ENCODE measurements at regions not wholly inside any gene's neighbourhood (a gene's known extent, or its start where the extent isn't known, plus 50 kb on each side); places are given as distances from the start of the nearest gene placed in this dataset.

GRCh38 chr6:81682858-81683620 lies 69.4 kb downstream of the TENT5A start:
- peaks cover 2% of the 10 kb centered on the region for H3K9me3 ChIP-seq (ENCODE audit: low read depth, low read length, poor library complexity, severe bottlenecking)
- TF ChIP-seq CTCF (conservative IDR thresholded peaks at IDR 0.05; ENCODE audit: low read depth, low read length): no peak
- no peak for TF ChIP-seq EZH2 (IDR thresholded peaks at IDR 0.05; ENCODE audit: borderline replicate concordance, low read depth, low read length, poor library complexity, severe bottlenecking)
- no peak overlapping the region for H3K4me3 ChIP-seq (ENCODE audit: low read depth, low read length, poor library complexity, severe bottlenecking)
- no peaks in the 10 kb centered on the region for H3K27me3 ChIP-seq (replicated peaks; ENCODE audit: insufficient read depth, low read depth, low read length, poor library complexity)
- no peaks in the 10 kb centered on the region for H3K36me3 ChIP-seq (ENCODE audit: insufficient read depth, low read length, poor library complexity, severe bottlenecking)
- ChIA-PET POLR2A (ENCODE audit: low non-redundant PET) (interaction anchor here (0.6 kb wide), 1 partner anchor 344 kb away, joined by 3 read pairs; no protein-coding TSS in a partner anchor), CTCF (no interaction called here)
- peak; percentile 78 for DNase-seq (ENCODE audit: low spot score)
- peaks cover 50% of the 10 kb centered on the region for H3K4me1 ChIP-seq (ENCODE audit: insufficient read depth, low read length, poor library complexity, severe bottlenecking)
- intact Hi-C loops (cut with micrococcal nuclease; ENCODE audit: unreplicated experiment): loop anchor here (2.0 to 10.0 kb wide), 7 partner anchors 68 to 1004 kb away; no protein-coding TSS in a partner anchor
- no TSS peak for BruUV-seq (replicated peaks)
- peak overlapping the region; percentile 96 for H3K27ac ChIP-seq (ENCODE audit: low read depth, low read length, poor library complexity, severe bottlenecking)

DNA sequence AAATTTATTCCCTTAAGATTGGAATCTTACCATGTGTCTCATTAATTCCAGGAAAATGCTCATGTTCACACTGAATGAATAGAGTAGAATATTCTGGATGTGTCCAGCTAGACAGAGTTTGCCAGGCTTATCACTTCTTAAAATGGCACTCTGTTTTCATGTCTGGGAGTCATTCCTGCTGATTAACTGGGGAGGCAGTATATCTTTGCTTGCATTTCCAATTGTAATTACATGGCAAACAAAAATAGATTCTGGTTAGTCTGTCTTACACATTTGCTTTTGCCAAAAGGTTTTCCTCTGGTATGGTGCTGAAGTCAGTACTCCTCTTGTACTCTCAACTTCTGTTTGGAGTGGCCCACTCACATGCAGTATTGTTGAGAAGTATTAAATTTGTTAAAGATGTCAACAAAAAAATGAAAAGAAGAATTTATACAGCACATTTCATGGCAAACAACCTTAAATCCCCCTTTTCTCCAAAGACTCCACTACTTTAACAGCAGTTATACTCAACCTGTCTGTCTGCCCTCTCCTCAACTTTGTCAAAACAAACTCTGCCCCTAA lies 70.2 kb downstream of the TENT5A start:
- intact Hi-C loops (cut with micrococcal nuclease; ENCODE audit: unreplicated experiment): loop anchor here (2.0 to 10.0 kb wide), 7 partner anchors 68 to 1005 kb away; no protein-coding TSS in a partner anchor
- peaks cover 50% of the 10 kb centered on the region for H3K4me1 ChIP-seq (ENCODE audit: insufficient read depth, low read length, poor library complexity, severe bottlenecking)
- TF ChIP-seq EZH2 (IDR thresholded peaks at IDR 0.05; ENCODE audit: borderline replicate concordance, low read depth, low read length, poor library complexity, severe bottlenecking): no peak
- TF ChIP-seq CTCF (conservative IDR thresholded peaks at IDR 0.05; ENCODE audit: low read depth, low read length): peak; percentile 42
- POLR2A ChIA-PET (ENCODE audit: low non-redundant PET): no interaction called here
- H3K36me3 ChIP-seq (ENCODE audit: insufficient read depth, low read length, poor library complexity, severe bottlenecking): no peaks in the 10 kb centered on the region
- no peaks in the 10 kb centered on the region for H3K27me3 ChIP-seq (replicated peaks; ENCODE audit: insufficient read depth, low read depth, low read length, poor library complexity)
- peaks cover 8% of the 10 kb centered on the region for H3K9me3 ChIP-seq (ENCODE audit: low read depth, low read length, poor library complexity, severe bottlenecking)
- DNase-seq (ENCODE audit: low spot score): peak; percentile 90
- no peak overlapping the region for H3K4me3 ChIP-seq (ENCODE audit: low read depth, low read length, poor library complexity, severe bottlenecking)
- BruUV-seq (replicated peaks): TSS peak; percentile 77
- H3K27ac ChIP-seq (ENCODE audit: low read depth, low read length, poor library complexity, severe bottlenecking): peak overlapping the region; percentile 89
- CTCF ChIA-PET: no interaction called here

DNA sequence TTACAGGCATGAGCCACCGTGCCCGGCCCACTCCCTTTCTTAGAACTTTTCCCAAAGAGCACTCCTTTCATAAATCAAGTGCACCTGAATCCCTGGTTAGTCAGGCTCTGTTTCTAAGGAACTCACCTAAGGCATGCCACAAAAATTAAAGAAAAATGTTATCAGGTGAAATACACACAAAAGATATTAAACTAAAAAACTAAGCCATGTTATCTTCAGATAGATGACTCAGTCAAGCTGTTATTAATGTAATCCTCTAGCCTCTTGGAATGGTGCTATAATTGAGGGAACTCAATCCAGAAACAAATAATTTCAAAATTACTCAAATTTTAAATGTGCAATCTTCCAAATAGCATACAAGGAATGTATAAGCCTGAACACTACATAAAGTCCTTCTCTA lies 83.0 kb downstream of the TENT5A start:
- ChIA-PET POLR2A (ENCODE audit: low non-redundant PET) (no interaction called here), CTCF (no interaction called here)
- Histone ChIP-seq H3K9me3 (ENCODE audit: low read depth, low read length, poor library complexity, severe bottlenecking) (no peaks in the 10 kb centered on the region), H3K27me3 (replicated peaks; ENCODE audit: insufficient read depth, low read depth, low read length, poor library complexity) (no peaks in the 10 kb centered on the region), H3K27ac (ENCODE audit: low read depth, low read length, poor library complexity, severe bottlenecking) (no peak overlapping the region), H3K4me1 (ENCODE audit: insufficient read depth, low read length, poor library complexity, severe bottlenecking) (no peaks in the 10 kb centered on the region), H3K4me3 (ENCODE audit: low read depth, low read length, poor library complexity, severe bottlenecking) (no peak overlapping the region), H3K36me3 (ENCODE audit: insufficient read depth, low read length, poor library complexity, severe bottlenecking) (no peaks in the 10 kb centered on the region)
- TF ChIP-seq CTCF (conservative IDR thresholded peaks at IDR 0.05; ENCODE audit: low read depth, low read length) (no peak), EZH2 (IDR thresholded peaks at IDR 0.05; ENCODE audit: borderline replicate concordance, low read depth, low read length, poor library complexity, severe bottlenecking) (no peak)
- no TSS peak for BruUV-seq (replicated peaks)
- DNase-seq (ENCODE audit: low spot score): no peak
- intact Hi-C loops (cut with micrococcal nuclease; ENCODE audit: unreplicated experiment): no loop called here
